HL-60 (cell line): ENCODE measurements at regions not wholly inside any gene's neighbourhood (a gene's known extent, or its start where the extent isn't known, plus 50 kb on each side); places are given as distances from the start of the nearest gene placed in this dataset.
"Not testable (repeated sequence)": the region's sequence is repeated elsewhere in the genome, so short reads cannot be mapped to it uniquely, and the experiment has no call there.

Experiments used
- GABPA ChIP-seq: IDR thresholded peaks from 2 replicates; pipeline ENCODE4 v1.6.1; 2012; ENCODE audit warnings: low read depth
- TF ChIP-seq, protein P1 (sequence below): IDR thresholded peaks from one replicate; pipeline ENCODE4 v1.5.1; 2011; ENCODE audit warnings: low read length, control low read depth, inconsistent platforms; ENCODE audit not compliant: insufficient read depth

DNA sequence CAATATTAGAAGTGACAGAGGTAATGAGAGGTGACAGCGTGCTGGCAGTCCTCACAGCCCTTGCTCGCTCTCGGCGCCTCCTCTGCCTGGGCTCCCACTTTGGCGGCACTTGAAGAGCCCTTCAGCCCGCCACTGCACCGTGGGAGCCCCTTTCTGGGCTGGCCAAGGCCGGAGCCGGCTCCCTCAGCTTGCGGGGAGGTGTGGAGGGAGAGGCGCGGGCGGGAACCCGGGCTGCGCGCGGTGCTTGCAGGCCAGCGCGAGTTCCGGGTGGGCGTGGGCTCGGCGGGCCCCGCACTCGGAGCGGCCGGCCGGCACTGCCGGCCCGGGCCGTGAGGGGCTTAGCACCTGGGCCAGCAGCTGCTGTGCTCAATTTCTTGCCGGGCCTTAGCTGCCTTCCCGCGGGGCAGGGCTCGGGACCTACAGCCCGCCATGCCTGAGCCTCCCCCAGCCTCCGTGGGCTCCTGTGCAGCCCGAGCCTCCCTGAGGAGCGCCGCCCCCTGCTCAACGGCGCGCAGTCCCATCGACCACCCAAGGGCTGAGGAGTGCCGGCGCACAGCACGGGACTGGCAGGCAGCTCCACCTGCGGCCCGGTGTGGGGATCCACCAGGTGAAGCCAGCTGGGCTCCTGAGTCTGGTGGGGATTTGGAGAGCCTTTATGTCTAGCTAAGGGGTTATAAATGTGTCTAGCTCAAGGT is 426.5 kb upstream of the RGS18 start:
- TF ChIP-seq, protein P1, sequence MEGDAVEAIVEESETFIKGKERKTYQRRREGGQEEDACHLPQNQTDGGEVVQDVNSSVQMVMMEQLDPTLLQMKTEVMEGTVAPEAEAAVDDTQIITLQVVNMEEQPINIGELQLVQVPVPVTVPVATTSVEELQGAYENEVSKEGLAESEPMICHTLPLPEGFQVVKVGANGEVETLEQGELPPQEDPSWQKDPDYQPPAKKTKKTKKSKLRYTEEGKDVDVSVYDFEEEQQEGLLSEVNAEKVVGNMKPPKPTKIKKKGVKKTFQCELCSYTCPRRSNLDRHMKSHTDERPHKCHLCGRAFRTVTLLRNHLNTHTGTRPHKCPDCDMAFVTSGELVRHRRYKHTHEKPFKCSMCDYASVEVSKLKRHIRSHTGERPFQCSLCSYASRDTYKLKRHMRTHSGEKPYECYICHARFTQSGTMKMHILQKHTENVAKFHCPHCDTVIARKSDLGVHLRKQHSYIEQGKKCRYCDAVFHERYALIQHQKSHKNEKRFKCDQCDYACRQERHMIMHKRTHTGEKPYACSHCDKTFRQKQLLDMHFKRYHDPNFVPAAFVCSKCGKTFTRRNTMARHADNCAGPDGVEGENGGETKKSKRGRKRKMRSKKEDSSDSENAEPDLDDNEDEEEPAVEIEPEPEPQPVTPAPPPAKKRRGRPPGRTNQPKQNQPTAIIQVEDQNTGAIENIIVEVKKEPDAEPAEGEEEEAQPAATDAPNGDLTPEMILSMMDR = not testable (repeated sequence)
- not testable (repeated sequence) for TF ChIP-seq GABPA
